ENCODE measurements at regions not wholly inside any gene's neighbourhood (a gene's known extent, or its start where the extent isn't known, plus 50 kb on each side); places are given as distances from the start of the nearest gene placed in this dataset.

DNA sequence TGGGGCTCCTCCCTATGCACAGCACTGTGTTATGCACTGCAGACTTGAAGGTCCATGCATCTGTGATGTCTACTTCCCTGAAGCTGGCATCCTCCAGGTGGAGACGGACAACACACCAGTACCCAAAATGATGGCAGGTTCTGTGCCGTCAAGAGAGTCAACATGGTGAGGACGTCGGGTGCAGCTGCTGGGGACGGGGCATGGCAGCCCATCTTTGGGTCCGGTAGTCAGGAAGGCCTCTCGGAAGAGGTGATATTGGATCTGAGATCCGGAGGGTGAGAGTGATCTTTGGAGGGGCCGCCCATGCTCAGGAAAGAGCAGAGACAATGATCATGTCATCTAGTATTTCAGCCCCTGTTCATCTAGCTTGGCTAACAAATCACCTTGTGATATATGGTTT lies 104.1 kb downstream of the RIPK4 start:
- TF ChIP-seq POLR2A (IDR thresholded peaks at IDR 0.05; ENCODE audit: low read depth, low read length): no peak
- TF ChIP-seq TAF1 (IDR thresholded peaks at IDR 0.05; ENCODE audit: low read depth, low read length): no peak
- TF ChIP-seq POLR2AphosphoS5 (IDR thresholded peaks at IDR 0.05; ENCODE audit: low read depth, low read length): no peak
- no peak for TF ChIP-seq SPI1 (IDR thresholded peaks at IDR 0.05; ENCODE audit: low read depth, low read length)
- no peak for TF ChIP-seq POU2F2 (IDR thresholded peaks at IDR 0.05; ENCODE audit: low read depth, low read length)
- no peak for TF ChIP-seq PAX5 (IDR thresholded peaks at IDR 0.05; ENCODE audit: insufficient read depth, low read length, severe bottlenecking)

Data from GM12891 (cell line).